ENCODE measurements at regions not wholly inside any gene's neighbourhood (a gene's known extent, or its start where the extent isn't known, plus 50 kb on each side); places are given as distances from the start of the nearest gene placed in this dataset.

DNA sequence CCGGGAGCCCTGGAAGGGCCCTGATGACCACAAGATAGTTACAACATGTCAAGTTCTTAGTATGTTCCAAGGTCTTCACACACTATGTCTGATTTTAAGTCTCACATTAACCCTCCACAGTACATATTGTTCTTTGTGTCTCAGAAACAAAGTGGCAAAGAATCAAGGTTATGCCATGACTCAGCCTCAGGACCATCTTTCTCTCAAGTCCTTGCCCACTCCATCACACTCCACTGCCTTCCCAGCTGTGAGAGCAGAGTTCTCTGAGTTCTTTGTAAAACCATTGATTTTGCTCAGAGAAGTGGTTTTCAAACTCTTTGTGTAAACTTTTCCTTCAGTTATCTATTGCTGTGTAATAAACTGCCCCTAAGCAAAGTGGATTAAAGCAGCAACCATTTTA is 67.9 kb upstream of the C3orf80 start (continued):
- TF ChIP-seq, protein P1, sequence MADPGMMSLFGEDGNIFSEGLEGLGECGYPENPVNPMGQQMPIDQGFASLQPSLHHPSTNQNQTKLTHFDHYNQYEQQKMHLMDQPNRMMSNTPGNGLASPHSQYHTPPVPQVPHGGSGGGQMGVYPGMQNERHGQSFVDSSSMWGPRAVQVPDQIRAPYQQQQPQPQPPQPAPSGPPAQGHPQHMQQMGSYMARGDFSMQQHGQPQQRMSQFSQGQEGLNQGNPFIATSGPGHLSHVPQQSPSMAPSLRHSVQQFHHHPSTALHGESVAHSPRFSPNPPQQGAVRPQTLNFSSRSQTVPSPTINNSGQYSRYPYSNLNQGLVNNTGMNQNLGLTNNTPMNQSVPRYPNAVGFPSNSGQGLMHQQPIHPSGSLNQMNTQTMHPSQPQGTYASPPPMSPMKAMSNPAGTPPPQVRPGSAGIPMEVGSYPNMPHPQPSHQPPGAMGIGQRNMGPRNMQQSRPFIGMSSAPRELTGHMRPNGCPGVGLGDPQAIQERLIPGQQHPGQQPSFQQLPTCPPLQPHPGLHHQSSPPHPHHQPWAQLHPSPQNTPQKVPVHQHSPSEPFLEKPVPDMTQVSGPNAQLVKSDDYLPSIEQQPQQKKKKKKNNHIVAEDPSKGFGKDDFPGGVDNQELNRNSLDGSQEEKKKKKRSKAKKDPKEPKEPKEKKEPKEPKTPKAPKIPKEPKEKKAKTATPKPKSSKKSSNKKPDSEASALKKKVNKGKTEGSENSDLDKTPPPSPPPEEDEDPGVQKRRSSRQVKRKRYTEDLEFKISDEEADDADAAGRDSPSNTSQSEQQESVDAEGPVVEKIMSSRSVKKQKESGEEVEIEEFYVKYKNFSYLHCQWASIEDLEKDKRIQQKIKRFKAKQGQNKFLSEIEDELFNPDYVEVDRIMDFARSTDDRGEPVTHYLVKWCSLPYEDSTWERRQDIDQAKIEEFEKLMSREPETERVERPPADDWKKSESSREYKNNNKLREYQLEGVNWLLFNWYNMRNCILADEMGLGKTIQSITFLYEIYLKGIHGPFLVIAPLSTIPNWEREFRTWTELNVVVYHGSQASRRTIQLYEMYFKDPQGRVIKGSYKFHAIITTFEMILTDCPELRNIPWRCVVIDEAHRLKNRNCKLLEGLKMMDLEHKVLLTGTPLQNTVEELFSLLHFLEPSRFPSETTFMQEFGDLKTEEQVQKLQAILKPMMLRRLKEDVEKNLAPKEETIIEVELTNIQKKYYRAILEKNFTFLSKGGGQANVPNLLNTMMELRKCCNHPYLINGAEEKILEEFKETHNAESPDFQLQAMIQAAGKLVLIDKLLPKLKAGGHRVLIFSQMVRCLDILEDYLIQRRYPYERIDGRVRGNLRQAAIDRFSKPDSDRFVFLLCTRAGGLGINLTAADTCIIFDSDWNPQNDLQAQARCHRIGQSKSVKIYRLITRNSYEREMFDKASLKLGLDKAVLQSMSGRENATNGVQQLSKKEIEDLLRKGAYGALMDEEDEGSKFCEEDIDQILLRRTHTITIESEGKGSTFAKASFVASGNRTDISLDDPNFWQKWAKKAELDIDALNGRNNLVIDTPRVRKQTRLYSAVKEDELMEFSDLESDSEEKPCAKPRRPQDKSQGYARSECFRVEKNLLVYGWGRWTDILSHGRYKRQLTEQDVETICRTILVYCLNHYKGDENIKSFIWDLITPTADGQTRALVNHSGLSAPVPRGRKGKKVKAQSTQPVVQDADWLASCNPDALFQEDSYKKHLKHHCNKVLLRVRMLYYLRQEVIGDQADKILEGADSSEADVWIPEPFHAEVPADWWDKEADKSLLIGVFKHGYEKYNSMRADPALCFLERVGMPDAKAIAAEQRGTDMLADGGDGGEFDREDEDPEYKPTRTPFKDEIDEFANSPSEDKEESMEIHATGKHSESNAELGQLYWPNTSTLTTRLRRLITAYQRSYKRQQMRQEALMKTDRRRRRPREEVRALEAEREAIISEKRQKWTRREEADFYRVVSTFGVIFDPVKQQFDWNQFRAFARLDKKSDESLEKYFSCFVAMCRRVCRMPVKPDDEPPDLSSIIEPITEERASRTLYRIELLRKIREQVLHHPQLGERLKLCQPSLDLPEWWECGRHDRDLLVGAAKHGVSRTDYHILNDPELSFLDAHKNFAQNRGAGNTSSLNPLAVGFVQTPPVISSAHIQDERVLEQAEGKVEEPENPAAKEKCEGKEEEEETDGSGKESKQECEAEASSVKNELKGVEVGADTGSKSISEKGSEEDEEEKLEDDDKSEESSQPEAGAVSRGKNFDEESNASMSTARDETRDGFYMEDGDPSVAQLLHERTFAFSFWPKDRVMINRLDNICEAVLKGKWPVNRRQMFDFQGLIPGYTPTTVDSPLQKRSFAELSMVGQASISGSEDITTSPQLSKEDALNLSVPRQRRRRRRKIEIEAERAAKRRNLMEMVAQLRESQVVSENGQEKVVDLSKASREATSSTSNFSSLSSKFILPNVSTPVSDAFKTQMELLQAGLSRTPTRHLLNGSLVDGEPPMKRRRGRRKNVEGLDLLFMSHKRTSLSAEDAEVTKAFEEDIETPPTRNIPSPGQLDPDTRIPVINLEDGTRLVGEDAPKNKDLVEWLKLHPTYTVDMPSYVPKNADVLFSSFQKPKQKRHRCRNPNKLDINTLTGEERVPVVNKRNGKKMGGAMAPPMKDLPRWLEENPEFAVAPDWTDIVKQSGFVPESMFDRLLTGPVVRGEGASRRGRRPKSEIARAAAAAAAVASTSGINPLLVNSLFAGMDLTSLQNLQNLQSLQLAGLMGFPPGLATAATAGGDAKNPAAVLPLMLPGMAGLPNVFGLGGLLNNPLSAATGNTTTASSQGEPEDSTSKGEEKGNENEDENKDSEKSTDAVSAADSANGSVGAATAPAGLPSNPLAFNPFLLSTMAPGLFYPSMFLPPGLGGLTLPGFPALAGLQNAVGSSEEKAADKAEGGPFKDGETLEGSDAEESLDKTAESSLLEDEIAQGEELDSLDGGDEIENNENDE (IDR thresholded peaks at IDR 0.05; ENCODE audit: insufficient replicate concordance, low read length), result no peak
- TF ChIP-seq SUZ12 (IDR thresholded peaks at IDR 0.05; ENCODE audit: low read length) (no peak), ZNF274 (IDR thresholded peaks at IDR 0.05; ENCODE audit: borderline replicate concordance, extremely low read depth, low read length) (no peak), KDM4A (IDR thresholded peaks at IDR 0.05; ENCODE audit: low read depth, low read length, severe bottlenecking) (no peak), TBP (IDR thresholded peaks at IDR 0.05; ENCODE audit: low read depth, low read length) (no peak)

Measured in H1 (cell line).